ENCODE measurements at regions not wholly inside any gene's neighbourhood (a gene's known extent, or its start where the extent isn't known, plus 50 kb on each side); places are given as distances from the start of the nearest gene placed in this dataset.
"Not testable (repeated sequence)": the region's sequence is repeated elsewhere in the genome, so short reads cannot be mapped to it uniquely, and the experiment has no call there.

DNA sequence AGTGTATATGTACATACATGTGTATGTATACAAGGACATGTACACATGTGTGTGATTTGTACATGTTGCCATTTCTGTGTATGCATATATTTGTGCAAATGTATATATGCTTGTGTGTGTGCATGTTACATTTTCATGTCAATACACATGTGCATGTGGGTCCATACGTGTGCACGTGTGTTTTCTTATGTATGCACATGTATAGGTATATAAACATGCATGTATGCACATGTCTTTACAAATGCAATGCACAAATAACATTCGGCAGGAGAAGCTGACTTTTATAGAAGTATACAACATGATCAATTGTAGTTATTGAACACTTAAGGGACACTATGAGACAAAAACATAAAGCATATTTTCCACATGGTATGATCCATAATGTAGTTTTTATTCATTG is 307.4 kb upstream of the SEMA3C start:
- CTCF ChIA-PET = no interaction called here
- intact Hi-C loops (cut with DNase I, micrococcal nuclease) = no loop called here
- no peaks in the 10 kb centered on the region for H3K4me1 Mint-ChIP-seq (ENCODE audit: low read depth)

DNA sequence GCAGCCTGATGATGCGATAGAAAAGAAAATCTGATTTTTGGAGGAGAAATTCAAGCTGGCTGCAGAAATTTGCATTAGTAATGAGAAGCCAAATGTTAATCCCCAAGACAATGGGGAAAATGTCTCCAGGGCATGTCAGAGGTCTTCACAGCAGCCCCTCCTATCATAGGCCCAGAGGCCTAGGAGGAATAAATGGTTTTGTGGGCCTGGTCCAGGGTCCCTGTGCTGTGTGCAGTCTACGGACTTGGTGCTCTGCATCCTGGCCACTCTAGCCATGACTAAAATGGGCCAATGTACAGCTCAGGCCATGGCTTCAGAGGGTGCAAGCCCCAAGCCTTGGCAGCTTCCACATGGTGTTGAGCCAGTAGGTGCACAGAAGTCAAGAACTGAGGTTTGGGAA is 303.8 kb upstream of the SEMA3C start:
- H3K27ac Mint-ChIP-seq; DNase-seq; H3K36me3 Mint-ChIP-seq (ENCODE audit: low read depth); H3K27me3 ChIP-seq (ENCODE audit: control insufficient read depth in 1 of 2, insufficient read depth in 2 of 2, low read length in 2 of 2); H3K27ac ChIP-seq (ENCODE audit: low read depth in 1 of 2, low read length in 2 of 2); H3K27me3 Mint-ChIP-seq; CTCF ChIA-PET; H3K36me3 ChIP-seq (ENCODE audit: insufficient read depth, low read length); H3K4me3 Mint-ChIP-seq; ATAC-seq (ENCODE audit: poor library complexity); H3K4me1 ChIP-seq (ENCODE audit: insufficient read depth, low read length); H3K4me1 Mint-ChIP-seq (ENCODE audit: low read depth); H3K9me3 ChIP-seq (ENCODE audit: control insufficient read depth in 1 of 2, insufficient read depth in 1 of 2, low read length in 2 of 2); intact Hi-C loops (cut with DNase I, micrococcal nuclease); POLR2A ChIA-PET; H3K4me3 ChIP-seq (ENCODE audit: low read length): not testable (repeated sequence)
- H3K9me3 Mint-ChIP-seq = peaks cover 12% of the 10 kb centered on the region

More for the DNA sequence above, 307.4 kb upstream of the SEMA3C start:
- no peak overlapping the region for H3K27ac ChIP-seq (ENCODE audit: low read depth in 1 of 2, low read length in 2 of 2)
- H3K27ac Mint-ChIP-seq = no peak overlapping the region
- no peaks in the 10 kb centered on the region for H3K36me3 ChIP-seq (ENCODE audit: insufficient read depth, low read length)
- no peaks in the 10 kb centered on the region for H3K36me3 Mint-ChIP-seq (ENCODE audit: low read depth)
- H3K9me3 ChIP-seq (ENCODE audit: control insufficient read depth in 1 of 2, insufficient read depth in 1 of 2, low read length in 2 of 2) = peaks cover 4 to 5% of the 10 kb centered on the region in 2 experiments
- ATAC-seq (ENCODE audit: poor library complexity) (no peak), DNase-seq (no peak)
- no peak overlapping the region for H3K4me3 Mint-ChIP-seq
- H3K27me3 Mint-ChIP-seq = no peaks in the 10 kb centered on the region
- POLR2A ChIA-PET = no interaction called here
- no peak overlapping the region for H3K4me3 ChIP-seq (ENCODE audit: low read length)
- TF ChIP-seq, protein P1, sequence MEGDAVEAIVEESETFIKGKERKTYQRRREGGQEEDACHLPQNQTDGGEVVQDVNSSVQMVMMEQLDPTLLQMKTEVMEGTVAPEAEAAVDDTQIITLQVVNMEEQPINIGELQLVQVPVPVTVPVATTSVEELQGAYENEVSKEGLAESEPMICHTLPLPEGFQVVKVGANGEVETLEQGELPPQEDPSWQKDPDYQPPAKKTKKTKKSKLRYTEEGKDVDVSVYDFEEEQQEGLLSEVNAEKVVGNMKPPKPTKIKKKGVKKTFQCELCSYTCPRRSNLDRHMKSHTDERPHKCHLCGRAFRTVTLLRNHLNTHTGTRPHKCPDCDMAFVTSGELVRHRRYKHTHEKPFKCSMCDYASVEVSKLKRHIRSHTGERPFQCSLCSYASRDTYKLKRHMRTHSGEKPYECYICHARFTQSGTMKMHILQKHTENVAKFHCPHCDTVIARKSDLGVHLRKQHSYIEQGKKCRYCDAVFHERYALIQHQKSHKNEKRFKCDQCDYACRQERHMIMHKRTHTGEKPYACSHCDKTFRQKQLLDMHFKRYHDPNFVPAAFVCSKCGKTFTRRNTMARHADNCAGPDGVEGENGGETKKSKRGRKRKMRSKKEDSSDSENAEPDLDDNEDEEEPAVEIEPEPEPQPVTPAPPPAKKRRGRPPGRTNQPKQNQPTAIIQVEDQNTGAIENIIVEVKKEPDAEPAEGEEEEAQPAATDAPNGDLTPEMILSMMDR (IDR thresholded peaks at IDR 0.05) = no peak
- no peaks in the 10 kb centered on the region for H3K27me3 ChIP-seq (ENCODE audit: control insufficient read depth in 1 of 2, insufficient read depth in 2 of 2, low read length in 2 of 2)
- H3K9me3 Mint-ChIP-seq = peaks cover 12% of the 10 kb centered on the region
- no peaks in the 10 kb centered on the region for H3K4me1 ChIP-seq (ENCODE audit: insufficient read depth, low read length)

DNA sequence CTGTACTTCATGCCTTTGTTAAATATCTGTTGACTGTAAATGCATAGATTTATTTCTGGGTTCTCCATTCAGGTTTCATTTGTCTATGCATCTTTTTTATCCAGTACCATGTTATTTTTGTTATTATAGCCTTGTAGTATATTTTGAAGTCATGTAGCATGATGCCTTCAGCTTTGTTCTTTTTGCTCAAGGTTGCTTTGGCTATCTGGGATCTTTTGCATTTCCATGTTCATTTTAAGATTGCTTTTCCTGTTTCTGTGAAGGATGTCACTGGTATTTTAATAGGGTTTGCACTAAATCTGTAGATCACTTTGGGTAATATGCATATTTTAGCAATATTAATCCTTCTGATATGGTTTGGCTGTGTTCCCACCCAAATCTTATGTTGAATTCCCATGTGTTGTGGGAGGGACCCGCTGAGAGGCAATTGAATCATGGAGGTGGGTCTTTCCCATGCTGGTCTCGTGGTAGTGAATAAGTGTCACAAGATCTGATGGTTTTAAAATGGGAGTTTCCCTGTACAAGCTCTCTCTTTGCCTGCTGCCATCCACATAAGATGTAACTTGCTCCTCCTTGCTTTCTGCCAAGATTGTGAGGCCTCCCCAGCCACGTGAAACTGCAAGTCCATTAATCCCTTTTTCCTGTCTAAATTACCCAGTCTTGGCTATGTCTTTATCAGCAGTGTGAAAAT is 302.8 kb upstream of the SEMA3C start:
- no peak for ATAC-seq (ENCODE audit: poor library complexity)
- POLR2A ChIA-PET = no interaction called here
- no peak overlapping the region for H3K4me3 Mint-ChIP-seq
- no peaks in the 10 kb centered on the region for H3K4me1 Mint-ChIP-seq (ENCODE audit: low read depth)
- peaks cover 4 to 5% of the 10 kb centered on the region in 2 experiments for H3K9me3 ChIP-seq (ENCODE audit: control insufficient read depth in 1 of 2, insufficient read depth in 1 of 2, low read length in 2 of 2)
- DNase-seq = no peak
- H3K27me3 ChIP-seq (ENCODE audit: control insufficient read depth in 1 of 2, insufficient read depth in 2 of 2, low read length in 2 of 2) = no peaks in the 10 kb centered on the region
- no peaks in the 10 kb centered on the region for H3K36me3 Mint-ChIP-seq (ENCODE audit: low read depth)
- H3K27ac ChIP-seq (ENCODE audit: low read depth in 1 of 2, low read length in 2 of 2) = no peak overlapping the region
- no peak overlapping the region for H3K4me3 ChIP-seq (ENCODE audit: low read length)
- CTCF ChIA-PET = no interaction called here
- H3K36me3 ChIP-seq (ENCODE audit: insufficient read depth, low read length) = no peaks in the 10 kb centered on the region
- intact Hi-C loops (cut with DNase I, micrococcal nuclease) = no loop called here
- peaks cover 12% of the 10 kb centered on the region for H3K9me3 Mint-ChIP-seq
- TF ChIP-seq, protein P1 (IDR thresholded peaks at IDR 0.05) = no peak
- no peaks in the 10 kb centered on the region for H3K4me1 ChIP-seq (ENCODE audit: insufficient read depth, low read length)
- H3K27ac Mint-ChIP-seq = no peak overlapping the region
- H3K27me3 Mint-ChIP-seq = no peaks in the 10 kb centered on the region

GRCh38 chr7:81218480-81219106 is 299.7 kb upstream of the SEMA3C start:
- Mint-ChIP-seq H3K36me3 (ENCODE audit: low read depth) (no peaks in the 10 kb centered on the region), H3K27me3 (no peaks in the 10 kb centered on the region), H3K9me3 (peaks cover 4% of the 10 kb centered on the region), H3K27ac (no peak overlapping the region), H3K4me3 (no peak overlapping the region), H3K4me1 (ENCODE audit: low read depth) (no peaks in the 10 kb centered on the region)
- POLR2A ChIA-PET = no interaction called here
- CTCF ChIA-PET = no interaction called here
- Histone ChIP-seq H3K36me3 (ENCODE audit: insufficient read depth, low read length) (no peaks in the 10 kb centered on the region), H3K4me3 (ENCODE audit: low read length) (no peak overlapping the region), H3K27me3 (ENCODE audit: control insufficient read depth in 1 of 2, insufficient read depth in 2 of 2, low read length in 2 of 2) (no peaks in the 10 kb centered on the region), H3K9me3 (ENCODE audit: control insufficient read depth in 1 of 2, insufficient read depth in 1 of 2, low read length in 2 of 2) (peaks cover 4 to 5% of the 10 kb centered on the region in 2 experiments), H3K4me1 (ENCODE audit: insufficient read depth, low read length) (no peaks in the 10 kb centered on the region), H3K27ac (ENCODE audit: low read depth in 1 of 2, low read length in 2 of 2) (no peak overlapping the region)
- intact Hi-C loops (cut with DNase I, micrococcal nuclease) = no loop called here
- TF ChIP-seq, protein P1 (IDR thresholded peaks at IDR 0.05) = no peak
- DNase-seq (no peak), ATAC-seq (ENCODE audit: poor library complexity) (no peak)
